ENCODE measurements at regions not wholly inside any gene's neighbourhood (a gene's known extent, or its start where the extent isn't known, plus 50 kb on each side); places are given as distances from the start of the nearest gene placed in this dataset.

DNA sequence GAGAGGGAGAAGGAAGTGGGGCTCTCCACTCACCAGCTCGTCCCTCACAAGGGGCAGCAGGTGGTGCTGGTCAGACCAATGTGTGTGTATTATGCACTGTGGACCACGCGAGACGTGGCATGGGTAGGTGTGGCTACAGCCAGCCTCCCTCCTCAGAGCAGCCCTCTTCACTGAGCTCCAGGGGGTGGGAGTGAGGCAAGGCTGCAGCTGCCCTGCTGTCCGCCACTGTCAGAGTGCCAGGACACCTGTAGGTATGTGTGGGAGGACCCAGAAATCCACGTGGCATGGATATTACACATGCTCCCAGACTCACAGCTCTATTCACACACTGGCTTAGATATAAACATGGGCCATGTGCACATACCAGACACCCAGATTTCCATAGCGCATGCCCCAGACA lies 90.3 kb downstream of the VEGFA start:
- no peak for TF ChIP-seq ZFP30 (CRISPR knock-in tag; IDR thresholded peaks at IDR 0.05)
- TF ChIP-seq RARB (CRISPR knock-in tag; IDR thresholded peaks at IDR 0.05): no peak
- TF ChIP-seq ZNF70 (CRISPR knock-in tag; IDR thresholded peaks at IDR 0.05): no peak
- TF ChIP-seq ESRRG (CRISPR knock-in tag; IDR thresholded peaks at IDR 0.05): no peak
- TF ChIP-seq, protein P1, sequence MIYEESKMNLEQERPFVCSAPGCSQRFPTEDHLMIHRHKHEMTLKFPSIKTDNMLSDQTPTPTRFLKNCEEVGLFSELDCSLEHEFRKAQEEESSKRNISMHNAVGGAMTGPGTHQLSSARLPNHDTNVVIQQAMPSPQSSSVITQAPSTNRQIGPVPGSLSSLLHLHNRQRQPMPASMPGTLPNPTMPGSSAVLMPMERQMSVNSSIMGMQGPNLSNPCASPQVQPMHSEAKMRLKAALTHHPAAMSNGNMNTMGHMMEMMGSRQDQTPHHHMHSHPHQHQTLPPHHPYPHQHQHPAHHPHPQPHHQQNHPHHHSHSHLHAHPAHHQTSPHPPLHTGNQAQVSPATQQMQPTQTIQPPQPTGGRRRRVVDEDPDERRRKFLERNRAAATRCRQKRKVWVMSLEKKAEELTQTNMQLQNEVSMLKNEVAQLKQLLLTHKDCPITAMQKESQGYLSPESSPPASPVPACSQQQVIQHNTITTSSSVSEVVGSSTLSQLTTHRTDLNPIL (CRISPR knock-in tag; IDR thresholded peaks at IDR 0.05; ENCODE audit: low read depth): no peak
- TF ChIP-seq, protein P2, sequence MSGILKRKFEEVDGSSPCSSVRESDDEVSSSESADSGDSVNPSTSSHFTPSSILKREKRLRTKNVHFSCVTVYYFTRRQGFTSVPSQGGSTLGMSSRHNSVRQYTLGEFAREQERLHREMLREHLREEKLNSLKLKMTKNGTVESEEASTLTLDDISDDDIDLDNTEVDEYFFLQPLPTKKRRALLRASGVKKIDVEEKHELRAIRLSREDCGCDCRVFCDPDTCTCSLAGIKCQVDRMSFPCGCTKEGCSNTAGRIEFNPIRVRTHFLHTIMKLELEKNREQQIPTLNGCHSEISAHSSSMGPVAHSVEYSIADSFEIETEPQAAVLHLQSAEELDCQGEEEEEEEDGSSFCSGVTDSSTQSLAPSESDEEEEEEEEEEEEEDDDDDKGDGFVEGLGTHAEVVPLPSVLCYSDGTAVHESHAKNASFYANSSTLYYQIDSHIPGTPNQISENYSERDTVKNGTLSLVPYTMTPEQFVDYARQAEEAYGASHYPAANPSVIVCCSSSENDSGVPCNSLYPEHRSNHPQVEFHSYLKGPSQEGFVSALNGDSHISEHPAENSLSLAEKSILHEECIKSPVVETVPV (CRISPR knock-in tag; IDR thresholded peaks at IDR 0.05): no peak
- TF ChIP-seq SNAI2 (CRISPR knock-in tag; IDR thresholded peaks at IDR 0.05): no peak
- TF ChIP-seq ARNTL (CRISPR knock-in tag; IDR thresholded peaks at IDR 0.05; ENCODE audit: borderline replicate concordance, low read depth): no peak
- TF ChIP-seq, protein P3, sequence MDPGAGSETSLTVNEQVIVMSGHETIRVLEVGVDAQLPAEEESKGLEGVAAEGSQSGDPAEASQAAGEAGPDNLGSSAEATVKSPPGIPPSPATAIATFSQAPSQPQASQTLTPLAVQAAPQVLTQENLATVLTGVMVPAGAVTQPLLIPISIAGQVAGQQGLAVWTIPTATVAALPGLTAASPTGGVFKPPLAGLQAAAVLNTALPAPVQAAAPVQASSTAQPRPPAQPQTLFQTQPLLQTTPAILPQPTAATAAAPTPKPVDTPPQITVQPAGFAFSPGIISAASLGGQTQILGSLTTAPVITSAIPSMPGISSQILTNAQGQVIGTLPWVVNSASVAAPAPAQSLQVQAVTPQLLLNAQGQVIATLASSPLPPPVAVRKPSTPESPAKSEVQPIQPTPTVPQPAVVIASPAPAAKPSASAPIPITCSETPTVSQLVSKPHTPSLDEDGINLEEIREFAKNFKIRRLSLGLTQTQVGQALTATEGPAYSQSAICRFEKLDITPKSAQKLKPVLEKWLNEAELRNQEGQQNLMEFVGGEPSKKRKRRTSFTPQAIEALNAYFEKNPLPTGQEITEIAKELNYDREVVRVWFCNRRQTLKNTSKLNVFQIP (CRISPR knock-in tag; IDR thresholded peaks at IDR 0.05; ENCODE audit: borderline replicate concordance, low read depth): no peak
- TF ChIP-seq GLIS3 (CRISPR knock-in tag; IDR thresholded peaks at IDR 0.05): no peak
- no peak for TF ChIP-seq ZNF565 (CRISPR knock-in tag; conservative IDR thresholded peaks at IDR 0.05; ENCODE audit: low read depth)
- no peak for TF ChIP-seq ZFP3 (CRISPR knock-in tag; IDR thresholded peaks at IDR 0.05)
- TF ChIP-seq TCF4 (CRISPR knock-in tag; IDR thresholded peaks at IDR 0.05; ENCODE audit: borderline replicate concordance): no peak
- ATAC-seq: no peak; the same call in 2 of the 3 replicates

DNA sequence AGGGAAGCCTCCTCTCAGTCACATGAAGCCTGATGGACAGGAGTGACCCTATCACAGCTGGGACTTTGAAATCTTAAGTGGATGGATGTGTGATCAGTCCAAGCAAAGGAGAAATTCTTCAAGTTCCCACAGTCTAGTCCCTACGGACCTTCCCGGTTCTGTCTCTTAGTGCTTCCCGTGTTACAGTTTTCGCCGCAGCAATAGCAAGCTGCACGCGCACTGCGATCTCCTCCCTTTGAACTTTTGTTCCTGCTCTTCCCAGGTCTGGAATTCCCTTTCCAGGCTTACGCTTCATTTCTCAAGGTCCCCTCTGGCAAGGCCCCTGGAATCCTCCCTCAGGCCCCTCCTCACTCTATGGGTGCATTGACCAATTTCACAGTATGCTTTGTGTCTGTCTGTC lies 89.2 kb downstream of the VEGFA start:
- TF ChIP-seq SNAI2 (CRISPR knock-in tag; IDR thresholded peaks at IDR 0.05) (no peak), ZFP30 (CRISPR knock-in tag; IDR thresholded peaks at IDR 0.05) (no peak), ESRRG (CRISPR knock-in tag; IDR thresholded peaks at IDR 0.05) (no peak), TOX (CRISPR knock-in tag; IDR thresholded peaks at IDR 0.05; ENCODE audit: borderline replicate concordance) (no peak), ZC3H10 (CRISPR knock-in tag; IDR thresholded peaks at IDR 0.05) (no peak), ISL1 (CRISPR knock-in tag; IDR thresholded peaks at IDR 0.05) (no peak)
- TF ChIP-seq, protein P4, sequence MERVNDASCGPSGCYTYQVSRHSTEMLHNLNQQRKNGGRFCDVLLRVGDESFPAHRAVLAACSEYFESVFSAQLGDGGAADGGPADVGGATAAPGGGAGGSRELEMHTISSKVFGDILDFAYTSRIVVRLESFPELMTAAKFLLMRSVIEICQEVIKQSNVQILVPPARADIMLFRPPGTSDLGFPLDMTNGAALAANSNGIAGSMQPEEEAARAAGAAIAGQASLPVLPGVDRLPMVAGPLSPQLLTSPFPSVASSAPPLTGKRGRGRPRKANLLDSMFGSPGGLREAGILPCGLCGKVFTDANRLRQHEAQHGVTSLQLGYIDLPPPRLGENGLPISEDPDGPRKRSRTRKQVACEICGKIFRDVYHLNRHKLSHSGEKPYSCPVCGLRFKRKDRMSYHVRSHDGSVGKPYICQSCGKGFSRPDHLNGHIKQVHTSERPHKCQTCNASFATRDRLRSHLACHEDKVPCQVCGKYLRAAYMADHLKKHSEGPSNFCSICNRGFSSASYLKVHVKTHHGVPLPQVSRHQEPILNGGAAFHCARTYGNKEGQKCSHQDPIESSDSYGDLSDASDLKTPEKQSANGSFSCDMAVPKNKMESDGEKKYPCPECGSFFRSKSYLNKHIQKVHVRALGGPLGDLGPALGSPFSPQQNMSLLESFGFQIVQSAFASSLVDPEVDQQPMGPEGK (CRISPR knock-in tag; IDR thresholded peaks at IDR 0.05; ENCODE audit: borderline replicate concordance): no peak
- TF ChIP-seq, protein P5, sequence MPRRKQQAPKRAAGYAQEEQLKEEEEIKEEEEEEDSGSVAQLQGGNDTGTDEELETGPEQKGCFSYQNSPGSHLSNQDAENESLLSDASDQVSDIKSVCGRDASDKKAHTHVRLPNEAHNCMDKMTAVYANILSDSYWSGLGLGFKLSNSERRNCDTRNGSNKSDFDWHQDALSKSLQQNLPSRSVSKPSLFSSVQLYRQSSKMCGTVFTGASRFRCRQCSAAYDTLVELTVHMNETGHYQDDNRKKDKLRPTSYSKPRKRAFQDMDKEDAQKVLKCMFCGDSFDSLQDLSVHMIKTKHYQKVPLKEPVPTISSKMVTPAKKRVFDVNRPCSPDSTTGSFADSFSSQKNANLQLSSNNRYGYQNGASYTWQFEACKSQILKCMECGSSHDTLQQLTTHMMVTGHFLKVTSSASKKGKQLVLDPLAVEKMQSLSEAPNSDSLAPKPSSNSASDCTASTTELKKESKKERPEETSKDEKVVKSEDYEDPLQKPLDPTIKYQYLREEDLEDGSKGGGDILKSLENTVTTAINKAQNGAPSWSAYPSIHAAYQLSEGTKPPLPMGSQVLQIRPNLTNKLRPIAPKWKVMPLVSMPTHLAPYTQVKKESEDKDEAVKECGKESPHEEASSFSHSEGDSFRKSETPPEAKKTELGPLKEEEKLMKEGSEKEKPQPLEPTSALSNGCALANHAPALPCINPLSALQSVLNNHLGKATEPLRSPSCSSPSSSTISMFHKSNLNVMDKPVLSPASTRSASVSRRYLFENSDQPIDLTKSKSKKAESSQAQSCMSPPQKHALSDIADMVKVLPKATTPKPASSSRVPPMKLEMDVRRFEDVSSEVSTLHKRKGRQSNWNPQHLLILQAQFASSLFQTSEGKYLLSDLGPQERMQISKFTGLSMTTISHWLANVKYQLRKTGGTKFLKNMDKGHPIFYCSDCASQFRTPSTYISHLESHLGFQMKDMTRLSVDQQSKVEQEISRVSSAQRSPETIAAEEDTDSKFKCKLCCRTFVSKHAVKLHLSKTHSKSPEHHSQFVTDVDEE (CRISPR knock-in tag; IDR thresholded peaks at IDR 0.05): no peak
- no peak for ATAC-seq

DNA sequence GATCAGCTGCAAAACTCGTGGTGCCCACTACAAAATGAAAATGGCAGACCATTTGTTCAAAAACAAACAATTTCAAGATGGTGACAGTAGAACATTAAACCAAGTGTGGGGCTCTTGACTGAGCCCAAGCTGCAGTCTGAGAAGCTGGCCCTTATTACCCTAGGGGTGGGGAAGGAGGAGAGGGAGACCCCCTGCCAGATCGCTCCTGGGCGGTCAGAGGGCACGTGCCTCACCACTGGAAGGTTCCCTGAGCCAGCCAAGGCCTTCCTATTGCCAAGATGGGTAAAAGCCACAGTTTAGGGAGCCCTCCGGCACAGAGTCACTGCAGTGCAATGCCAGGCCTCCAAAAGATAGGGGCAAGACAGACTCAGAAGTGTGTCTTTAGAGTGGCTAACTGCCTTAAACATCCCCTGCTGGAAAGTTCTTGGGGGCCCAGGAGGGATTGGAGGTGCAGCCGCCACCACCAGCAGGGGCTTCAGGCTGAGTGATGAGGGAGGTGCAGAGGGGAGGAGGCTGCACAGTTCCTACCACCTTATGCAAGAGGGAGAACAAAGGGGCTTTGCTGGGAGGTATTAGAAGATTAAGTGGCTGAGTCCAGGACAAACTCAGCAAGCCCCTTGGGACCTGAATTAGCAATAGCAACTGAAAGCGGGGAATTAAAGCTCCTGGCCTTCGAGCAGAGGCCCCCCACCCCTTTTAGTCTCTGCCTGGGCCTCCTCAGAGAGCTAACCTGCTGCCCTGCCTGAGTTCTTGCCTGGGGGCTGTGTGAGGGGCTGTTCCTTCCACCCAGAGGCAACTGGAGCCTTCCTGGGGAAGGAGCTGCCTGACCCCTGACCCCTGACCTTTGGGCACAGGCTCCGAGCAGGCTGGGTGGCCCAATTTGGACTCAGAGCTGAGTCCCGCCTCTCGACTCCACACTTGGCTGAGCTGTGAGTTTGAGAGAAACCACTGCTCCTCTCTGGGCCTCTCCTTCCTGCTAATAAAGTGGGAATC lies 88.4 kb downstream of the VEGFA start:
- ATAC-seq: no peak
- TF ChIP-seq TOX (CRISPR knock-in tag; IDR thresholded peaks at IDR 0.05; ENCODE audit: borderline replicate concordance) (no peak), TCF4 (CRISPR knock-in tag; IDR thresholded peaks at IDR 0.05; ENCODE audit: borderline replicate concordance) (no peak), SNAI2 (CRISPR knock-in tag; IDR thresholded peaks at IDR 0.05) (no peak), ISL1 (CRISPR knock-in tag; IDR thresholded peaks at IDR 0.05) (no peak), ZNF8 (CRISPR knock-in tag; IDR thresholded peaks at IDR 0.05) (no peak), ESRRG (CRISPR knock-in tag; IDR thresholded peaks at IDR 0.05) (no peak), ZC3H10 (CRISPR knock-in tag; IDR thresholded peaks at IDR 0.05) (no peak), ZNF70 (CRISPR knock-in tag; IDR thresholded peaks at IDR 0.05) (no peak), ZFP3 (CRISPR knock-in tag; IDR thresholded peaks at IDR 0.05) (no peak)
- TF ChIP-seq, protein P4 (CRISPR knock-in tag; IDR thresholded peaks at IDR 0.05; ENCODE audit: borderline replicate concordance): no peak
- TF ChIP-seq, protein P5 (CRISPR knock-in tag; IDR thresholded peaks at IDR 0.05): no peak
